BE2C (cell line): ENCODE measurements at regions not wholly inside any gene's neighbourhood (a gene's known extent, or its start where the extent isn't known, plus 50 kb on each side); places are given as distances from the start of the nearest gene placed in this dataset.

Experiments
- DNase-seq: peaks from one replicate; pipeline ENCODE4 v3.0.0-alpha.2; 2020
- H3K27me3 ChIP-seq: fragments of 250-450 bp; sonication (Bioruptor Pico); 2 replicates; pipeline ENCODE4 v1.5.1; 2020; ENCODE audit warnings: mild to moderate bottlenecking
- H3K36me3 ChIP-seq: fragments of 250-450 bp; sonication (Bioruptor Pico); 2 replicates; pipeline ENCODE4 v1.5.1; 2020; ENCODE audit warnings: mild to moderate bottlenecking
- H3K4me1 ChIP-seq: fragments of 250-450 bp; sonication (Bioruptor Pico); 2 replicates; pipeline ENCODE4 v1.5.1; 2020
- H3K4me3 ChIP-seq: 2 replicates; pipeline ENCODE4 v1.5.1; 2011; ENCODE audit warnings: low read depth, low read length
- H3K9me3 ChIP-seq: fragments of 250-450 bp; sonication (Bioruptor Pico); 2 replicates; pipeline ENCODE4 v1.5.1; 2020
- CTCF ChIP-seq: IDR thresholded peaks from 2 replicates; pipeline ENCODE4 v1.5.1; 2012; ENCODE audit warnings: mild to moderate bottlenecking, low read depth, low read length

DNA sequence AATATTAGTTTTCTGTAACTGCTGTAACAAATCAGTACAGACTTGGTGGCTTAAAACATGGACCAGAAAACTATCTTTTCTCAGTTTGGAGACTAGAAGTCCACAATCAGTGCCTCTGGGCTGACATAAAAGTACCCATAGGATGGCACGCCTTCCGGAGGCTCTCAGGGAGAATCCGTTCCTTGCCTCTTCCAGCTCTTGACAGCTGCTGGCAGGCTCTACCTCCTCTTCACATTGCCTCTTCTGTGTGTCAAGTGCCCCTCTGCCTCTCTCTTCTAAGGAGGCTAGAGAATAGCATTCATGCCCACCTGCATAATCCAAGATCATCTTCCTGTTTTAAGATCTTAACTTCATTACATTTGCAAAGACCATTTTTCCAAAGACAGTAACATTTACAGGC is 1194.2 kb downstream of the EFNB2 start:
- Histone ChIP-seq H3K36me3 (no peaks in the 10 kb centered on the region), H3K27me3 (no peaks in the 10 kb centered on the region), H3K4me3 (no peak overlapping the region), H3K4me1 (peaks cover 11% of the 10 kb centered on the region), H3K9me3 (no peaks in the 10 kb centered on the region)
- no peak for TF ChIP-seq CTCF
- DNase-seq: no peak

- Histone ChIP-seq H3K9me3 (no peaks in the 10 kb centered on the region), H3K36me3 (no peaks in the 10 kb centered on the region), H3K4me3 (no peak overlapping the region), H3K27me3 (no peaks in the 10 kb centered on the region), H3K4me1 (peaks cover 11% of the 10 kb centered on the region)
- no peak for TF ChIP-seq CTCF
- DNase-seq: peak; percentile 69
These were observed 1195.3 kb downstream of the EFNB2 start for GRCh38 chr13:105340061-105340606.

DNA sequence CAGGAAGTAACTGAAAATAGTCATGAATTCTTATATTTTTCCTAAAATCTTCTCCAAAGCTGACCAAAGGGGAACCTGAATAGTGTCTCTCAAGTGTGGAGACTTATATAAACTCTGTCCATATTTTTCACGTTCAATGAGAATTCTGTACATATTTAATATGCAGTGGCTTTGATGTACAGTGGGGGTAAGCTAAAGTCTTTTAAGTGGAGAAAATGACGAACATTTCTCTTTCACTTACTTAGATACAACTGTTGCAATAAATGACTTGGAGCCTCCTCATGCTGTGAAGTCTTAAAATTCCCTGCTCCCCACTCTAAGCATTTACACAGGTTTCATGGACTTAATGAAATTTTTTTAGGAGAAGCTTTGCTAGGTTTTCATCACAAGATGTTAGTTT is 1196.7 kb downstream of the EFNB2 start:
- no peaks in the 10 kb centered on the region for H3K36me3 ChIP-seq
- peaks cover 11% of the 10 kb centered on the region for H3K4me1 ChIP-seq
- no peaks in the 10 kb centered on the region for H3K9me3 ChIP-seq
- DNase-seq: no peak
- no peaks in the 10 kb centered on the region for H3K27me3 ChIP-seq
- no peak overlapping the region for H3K4me3 ChIP-seq
- no peak for TF ChIP-seq CTCF

DNA sequence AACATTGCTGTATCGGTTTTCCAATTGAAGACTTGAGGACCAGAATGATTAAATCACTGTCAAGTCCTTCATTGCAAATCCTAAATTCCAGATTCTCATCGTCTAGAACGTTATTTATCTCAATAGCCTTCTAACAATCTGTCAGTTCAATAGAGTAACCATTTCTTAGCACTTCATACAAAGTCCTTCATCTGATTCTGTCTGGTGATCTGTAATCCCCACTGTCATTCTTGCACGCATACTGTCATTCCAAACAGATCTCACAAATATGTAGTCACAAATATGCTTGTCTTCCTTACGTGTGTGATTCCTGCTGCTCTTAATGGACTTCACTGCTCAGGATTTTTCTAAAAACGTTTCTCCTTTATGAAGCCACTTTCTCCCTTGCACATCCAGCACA is 1197.5 kb downstream of the EFNB2 start:
- no peak for TF ChIP-seq CTCF

GRCh38 chr13:105336706-105337576 is 1198.5 kb downstream of the EFNB2 start:
- Histone ChIP-seq H3K27me3 (no peaks in the 10 kb centered on the region), H3K4me1 (peaks cover 11% of the 10 kb centered on the region), H3K36me3 (no peaks in the 10 kb centered on the region), H3K4me3 (no peak overlapping the region), H3K9me3 (no peaks in the 10 kb centered on the region)
- no peak for TF ChIP-seq CTCF
- DNase-seq: no peak

More for the DNA sequence above, 1197.5 kb downstream of the EFNB2 start:
- Histone ChIP-seq H3K9me3 (no peaks in the 10 kb centered on the region), H3K36me3 (no peaks in the 10 kb centered on the region), H3K4me3 (no peak overlapping the region), H3K27me3 (no peaks in the 10 kb centered on the region), H3K4me1 (peaks cover 11% of the 10 kb centered on the region)
- DNase-seq: no peak

DNA sequence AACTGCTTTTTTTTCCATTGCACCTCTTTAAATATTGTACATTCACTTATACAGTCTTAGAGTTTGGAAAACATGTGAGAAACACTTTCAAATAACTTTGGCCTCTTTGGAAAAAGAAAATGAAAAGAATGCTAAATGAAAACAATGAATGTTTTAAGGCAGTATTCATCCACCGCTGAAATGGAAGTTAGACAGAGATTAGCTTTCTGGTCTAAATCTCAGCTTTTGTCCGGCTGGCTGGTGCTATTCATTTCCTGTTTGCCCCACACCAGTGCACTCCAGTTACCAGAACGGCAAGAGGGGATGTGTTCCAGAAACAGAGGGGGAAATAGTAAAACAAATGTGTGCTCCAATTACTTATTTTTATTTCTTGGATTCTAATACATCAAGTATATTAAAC is 1201.3 kb downstream of the EFNB2 start:
- Histone ChIP-seq H3K36me3 (no peaks in the 10 kb centered on the region), H3K4me1 (no peaks in the 10 kb centered on the region), H3K4me3 (no peak overlapping the region), H3K27me3 (no peaks in the 10 kb centered on the region), H3K9me3 (peaks cover 3% of the 10 kb centered on the region; the same call in 1 of the 2 replicates)
- no peak for DNase-seq
- no peak for TF ChIP-seq CTCF
